IPS DF 4.7 (cell line): ENCODE measurements at regions not wholly inside any gene's neighbourhood (a gene's known extent, or its start where the extent isn't known, plus 50 kb on each side); places are given as distances from the start of the nearest gene placed in this dataset.

Experiments
- DNase-seq: peaks from one replicate; pipeline ENCODE4 v3.0.0-alpha.2; 2013; ENCODE audit warnings: low spot score; ENCODE audit errors: extremely low read depth

DNA sequence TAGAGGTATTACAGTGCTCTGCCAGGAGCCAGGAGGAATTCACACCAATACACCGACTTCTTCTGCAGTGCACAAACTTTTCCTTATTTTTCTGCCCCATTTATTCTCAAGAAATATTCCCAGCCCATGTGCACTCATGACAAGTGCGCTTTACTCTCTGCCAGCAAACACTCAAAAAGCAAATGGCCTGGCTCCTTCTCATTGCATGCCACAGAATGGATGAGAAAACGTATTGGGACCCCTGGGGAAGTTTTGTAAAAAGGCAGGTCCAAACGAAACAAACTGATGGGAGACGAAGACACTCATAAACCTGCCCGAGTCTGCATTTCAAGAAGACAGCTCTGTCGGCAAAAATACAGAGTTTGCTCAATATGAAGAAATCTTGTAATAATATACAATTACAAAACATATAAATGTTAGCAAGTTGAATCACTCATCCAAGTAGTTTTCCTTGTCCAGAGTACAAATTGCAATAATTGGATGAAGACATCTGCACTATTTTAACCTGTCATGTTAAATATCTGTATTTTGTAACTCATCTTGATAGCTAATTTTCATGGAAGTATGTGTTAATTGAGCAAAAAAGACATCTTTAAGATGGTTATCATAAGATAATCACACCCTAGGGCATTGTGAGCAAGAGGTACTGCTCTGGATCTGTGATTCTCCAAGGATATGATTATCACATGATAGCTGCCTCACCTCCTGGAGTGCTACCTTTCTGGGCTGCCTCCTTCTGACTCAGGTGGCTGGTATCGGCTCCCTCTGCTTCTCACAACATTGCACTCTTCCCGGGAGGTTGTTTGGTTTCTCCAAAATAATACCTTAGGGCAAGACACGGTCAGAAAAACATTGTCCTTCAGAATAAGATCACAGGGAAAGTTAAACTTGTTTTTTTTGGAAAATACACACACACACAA, 260.8 kb upstream of the G2E3 start:
- no peak for DNase-seq

DNA sequence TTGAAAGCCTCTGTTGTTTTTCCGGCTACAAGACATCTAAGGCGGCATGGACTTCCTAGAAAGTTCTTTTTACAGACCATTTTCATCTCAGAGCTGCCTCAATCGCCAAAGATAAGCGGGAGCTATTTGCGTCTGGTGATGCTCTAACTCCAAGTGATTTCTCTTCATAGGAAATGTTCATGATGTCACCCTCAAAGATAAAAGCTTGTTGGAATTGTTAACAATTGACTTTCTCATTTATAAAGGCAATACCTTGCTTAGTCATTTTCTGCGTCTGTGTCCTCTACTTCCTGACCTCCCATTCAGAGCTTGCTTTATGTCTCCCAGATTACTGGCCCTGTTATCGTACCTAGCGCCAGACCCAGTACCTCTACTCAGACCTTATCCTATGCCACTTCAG, 259.0 kb upstream of the G2E3 start:
- no peak for DNase-seq

DNA sequence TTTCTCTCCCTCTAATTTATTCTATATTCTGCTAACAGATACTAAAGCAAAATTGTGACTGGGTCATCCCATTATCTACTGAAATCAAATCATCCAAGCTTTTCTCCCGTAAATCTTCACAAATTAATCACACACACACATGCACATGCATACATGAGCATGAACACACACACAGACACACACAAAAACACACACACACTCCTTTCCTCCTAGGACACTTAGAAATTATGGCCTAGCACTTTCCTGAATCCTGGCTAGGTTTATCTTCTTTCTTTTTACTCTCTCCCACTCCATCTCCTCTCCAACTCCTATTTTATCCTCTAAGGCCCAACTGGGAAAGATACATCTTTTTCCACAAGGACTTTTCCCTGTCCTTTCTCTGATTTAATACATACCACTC, 255.6 kb upstream of the G2E3 start:
- DNase-seq: no peak

DNA sequence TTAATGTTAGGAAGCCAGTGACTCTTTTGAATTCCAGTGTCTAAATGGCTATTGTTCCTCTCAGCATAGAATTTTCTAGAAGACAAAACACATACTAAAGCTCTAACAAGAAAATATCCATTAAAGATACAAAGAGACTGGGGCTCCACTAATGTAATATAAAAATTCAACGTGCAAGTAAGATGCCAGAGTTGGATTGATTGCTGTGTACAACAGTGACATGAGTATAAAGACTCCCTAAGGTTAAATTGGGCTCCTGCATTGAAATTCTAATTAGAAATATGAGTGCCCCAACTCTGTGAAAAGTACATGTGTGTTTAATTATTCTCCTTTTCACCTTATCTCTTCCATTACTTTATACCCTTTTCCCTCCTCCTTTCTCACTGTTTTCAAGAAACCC, 253.6 kb upstream of the G2E3 start:
- DNase-seq: no peak

DNA sequence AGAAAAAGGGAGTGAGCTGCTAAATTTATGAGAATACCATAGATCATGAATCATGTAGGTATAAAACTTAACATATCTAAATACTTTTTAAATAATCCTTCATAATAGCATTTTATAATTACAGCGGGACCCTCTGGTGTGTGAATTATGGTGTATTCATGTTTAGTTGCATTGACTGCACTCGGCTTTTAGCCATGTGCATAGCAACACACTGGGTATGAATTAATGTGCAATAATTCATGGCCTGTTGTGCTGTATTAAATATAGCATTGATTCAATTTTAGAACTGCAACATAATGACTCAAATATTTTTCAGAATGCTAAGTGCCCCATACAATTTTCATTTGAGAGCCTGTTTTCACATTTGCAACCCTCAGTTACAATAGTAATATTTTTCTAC, 249.6 kb upstream of the G2E3 start:
- DNase-seq: no peak

DNA sequence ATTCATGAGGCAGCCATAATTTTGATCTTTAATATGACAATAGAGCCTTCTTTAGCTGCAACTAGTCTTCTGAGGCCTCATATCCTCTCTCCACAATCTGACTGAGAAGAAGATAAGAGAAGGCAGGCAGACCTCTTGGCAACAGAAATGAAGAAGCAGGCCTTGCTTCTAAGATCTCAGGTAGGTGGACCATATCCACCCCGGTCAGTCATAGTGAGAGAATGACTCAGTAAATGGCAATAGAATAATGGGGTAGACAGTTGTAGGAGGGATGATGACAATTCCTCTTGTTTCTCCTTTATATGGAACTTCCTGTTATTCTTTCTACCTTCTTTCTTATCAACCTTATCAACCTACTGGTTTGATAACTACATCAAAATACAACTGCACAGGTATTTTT, 246.7 kb upstream of the G2E3 start:
- DNase-seq: no peak

DNA sequence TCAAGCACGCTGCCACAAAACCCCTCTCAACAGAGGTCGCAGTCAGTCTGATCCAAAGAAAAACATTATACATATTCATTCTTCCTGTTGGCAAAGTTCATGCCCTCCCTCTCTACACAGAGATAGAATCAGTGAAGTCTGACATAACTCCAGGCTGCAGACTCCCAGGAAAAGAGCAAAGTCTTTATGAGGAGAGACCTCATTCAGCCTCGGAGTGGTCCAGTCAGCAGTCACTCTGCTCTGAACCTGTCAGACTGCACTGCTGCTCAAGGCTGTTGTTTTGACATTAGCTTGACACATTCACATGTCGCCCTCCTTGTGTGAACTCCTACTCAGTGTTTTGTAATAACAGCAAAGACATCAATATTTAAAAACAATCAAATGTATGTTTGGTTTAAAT, 241.2 kb upstream of the G2E3 start:
- DNase-seq: no peak

DNA sequence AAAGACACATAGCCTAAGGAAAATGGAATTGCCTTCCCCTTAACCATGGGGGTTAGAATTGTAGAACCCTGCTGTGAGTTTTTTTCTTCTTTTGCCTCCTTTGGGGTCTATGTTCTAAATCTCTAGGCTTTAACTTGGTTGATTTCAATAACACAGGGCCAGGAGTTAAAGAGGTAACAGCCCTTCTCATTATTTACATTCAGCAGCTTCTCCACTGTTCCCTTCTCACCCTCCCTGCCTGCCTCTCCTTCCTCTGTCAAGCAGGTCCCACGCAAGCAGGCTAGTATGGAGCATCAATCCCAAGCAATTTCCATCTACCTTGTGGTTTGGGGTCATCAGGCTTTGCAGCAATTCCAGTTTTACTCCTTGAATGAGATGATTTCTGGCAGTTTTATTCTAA, 236.1 kb upstream of the G2E3 start:
- no peak for DNase-seq

DNA sequence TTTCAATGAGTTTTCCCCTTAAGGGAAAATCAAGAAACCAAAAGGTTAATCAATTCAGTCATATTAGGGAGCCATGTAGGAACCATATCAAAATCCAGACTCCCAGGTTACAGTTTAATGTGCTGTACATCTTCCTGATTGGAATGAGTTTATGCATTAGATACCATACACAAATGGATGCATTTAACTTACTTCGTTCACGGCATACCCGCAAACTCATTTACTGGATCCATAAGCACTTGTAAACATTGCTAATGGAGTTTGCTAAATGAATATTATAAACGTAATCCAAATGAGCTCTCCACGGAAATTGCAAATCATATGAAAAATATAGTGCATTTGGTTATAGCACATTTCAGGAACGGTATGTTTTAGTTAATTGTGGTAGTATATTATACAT, 228.9 kb upstream of the G2E3 start:
- no peak for DNase-seq

DNA sequence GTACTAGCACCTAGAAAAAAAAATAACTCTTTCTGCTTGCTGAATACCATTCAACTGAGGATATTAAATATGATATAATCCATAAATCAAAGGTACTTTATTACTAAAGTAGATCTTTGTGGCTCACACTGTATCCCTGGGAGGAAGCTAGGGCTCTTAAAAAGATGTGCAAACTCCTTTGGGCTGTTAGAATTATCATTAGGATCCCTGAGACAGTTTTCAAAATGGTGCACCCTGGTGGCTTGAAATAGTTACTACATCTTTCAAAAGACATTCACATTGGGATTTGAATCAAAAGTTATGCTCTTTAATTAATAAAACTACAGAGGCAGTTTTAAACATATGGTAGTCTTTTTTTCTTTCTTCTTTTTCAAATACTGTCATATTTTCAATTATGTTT, 228.5 kb upstream of the G2E3 start:
- DNase-seq: no peak

DNA sequence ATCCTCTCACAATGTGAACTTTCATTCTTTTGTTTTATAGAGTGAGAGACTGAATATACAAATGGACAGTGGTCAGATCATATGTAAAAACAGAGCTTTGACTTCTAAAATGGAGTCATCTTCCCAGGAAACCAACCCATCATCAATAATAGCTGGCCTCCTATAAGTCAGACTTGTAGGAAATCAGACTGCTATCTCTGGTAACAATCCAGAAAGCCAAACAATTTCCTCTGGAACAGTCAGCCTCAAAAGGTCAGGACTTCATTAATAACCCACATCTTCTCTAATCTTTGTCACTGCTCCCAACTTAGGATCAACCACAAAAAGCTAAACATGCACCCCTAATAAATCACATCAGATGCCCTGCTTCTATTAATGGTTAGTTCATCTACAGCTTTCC, 227.9 kb upstream of the G2E3 start:
- DNase-seq: no peak

DNA sequence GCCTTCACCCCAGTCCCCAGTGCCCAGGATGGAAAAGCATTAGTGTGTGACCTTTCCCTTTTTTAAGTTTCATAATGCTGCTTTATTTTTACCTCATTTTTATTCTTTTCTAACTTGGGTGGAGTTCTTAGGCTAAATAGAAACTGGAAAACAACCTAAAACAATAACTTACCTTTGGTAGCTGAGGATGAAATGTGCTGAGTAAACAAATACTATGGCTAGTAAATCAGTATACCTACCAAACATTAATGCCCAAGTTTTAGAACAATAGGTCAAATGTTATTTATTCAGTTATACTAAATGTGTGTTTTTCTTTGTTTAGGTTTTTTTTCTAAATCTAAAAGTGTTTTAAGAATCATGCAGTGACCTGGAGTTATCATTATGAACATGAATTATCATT, 226.6 kb upstream of the G2E3 start:
- DNase-seq: no peak

DNA sequence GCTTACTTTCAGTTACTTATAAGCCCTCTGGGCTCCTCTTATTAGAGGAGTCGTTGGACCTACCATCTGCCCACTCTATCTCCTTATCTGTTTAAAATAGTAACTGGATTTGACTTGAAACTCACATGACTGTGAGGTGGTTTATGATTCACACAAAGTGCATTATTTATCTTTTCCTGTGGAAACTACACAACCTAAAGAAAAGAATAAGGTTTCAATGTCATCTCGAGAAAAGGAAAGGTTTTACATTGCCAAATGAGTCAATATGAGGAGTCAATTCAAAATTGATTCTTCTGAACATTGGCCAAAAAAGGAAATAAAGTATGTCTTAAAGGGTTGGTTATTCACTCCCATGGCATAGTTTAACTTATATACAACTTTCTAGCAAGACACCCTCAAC, 225.0 kb upstream of the G2E3 start:
- DNase-seq: no peak

DNA sequence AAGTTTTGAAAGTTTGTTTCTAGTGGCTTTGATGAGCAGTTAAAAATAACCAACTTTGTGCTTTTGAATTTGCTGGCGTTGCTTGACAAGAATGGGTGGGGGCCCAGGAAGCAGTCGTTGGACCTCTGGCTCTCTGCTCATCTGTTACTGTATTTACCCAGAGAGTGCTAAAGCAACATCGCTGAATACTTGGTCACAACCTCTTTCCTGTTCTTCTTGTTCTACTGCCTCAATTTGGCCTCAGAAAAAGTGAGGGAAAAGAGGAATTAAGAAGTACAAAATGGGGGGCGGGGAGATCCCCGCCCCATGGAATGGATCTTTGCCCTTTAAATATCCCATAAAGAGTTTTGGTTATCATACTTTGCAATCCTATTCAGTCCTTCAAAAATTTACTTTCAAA, 221.5 kb upstream of the G2E3 start:
- DNase-seq: no peak

DNA sequence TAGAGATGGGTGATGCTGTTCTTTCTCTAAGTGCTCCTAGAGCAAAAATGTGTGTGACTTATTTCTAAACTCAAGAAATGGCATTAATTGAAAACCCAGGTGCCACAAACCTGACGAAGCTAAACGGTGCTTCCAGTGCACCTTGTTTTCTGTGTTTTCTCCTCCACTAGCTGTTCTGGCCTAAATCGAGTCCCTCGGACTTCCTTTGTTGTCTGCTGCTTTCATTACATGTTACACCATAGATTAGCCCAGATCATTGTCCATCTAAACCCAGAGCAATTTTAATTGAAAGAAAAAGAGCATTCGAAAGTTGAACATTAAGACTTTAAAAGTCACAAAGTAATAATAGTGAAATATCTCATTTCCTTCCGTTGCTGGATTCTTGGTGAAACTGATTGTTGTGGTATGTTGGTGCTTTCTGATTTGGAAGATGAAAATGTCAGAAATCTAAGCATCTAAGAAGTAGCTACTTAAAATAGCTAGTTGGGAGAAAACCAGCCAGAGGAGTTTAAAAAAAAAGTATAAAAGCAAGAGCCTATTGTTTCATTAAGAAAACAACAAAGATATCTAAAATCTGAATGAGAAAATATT, 219.6 kb upstream of the G2E3 start:
- no peak for DNase-seq

DNA sequence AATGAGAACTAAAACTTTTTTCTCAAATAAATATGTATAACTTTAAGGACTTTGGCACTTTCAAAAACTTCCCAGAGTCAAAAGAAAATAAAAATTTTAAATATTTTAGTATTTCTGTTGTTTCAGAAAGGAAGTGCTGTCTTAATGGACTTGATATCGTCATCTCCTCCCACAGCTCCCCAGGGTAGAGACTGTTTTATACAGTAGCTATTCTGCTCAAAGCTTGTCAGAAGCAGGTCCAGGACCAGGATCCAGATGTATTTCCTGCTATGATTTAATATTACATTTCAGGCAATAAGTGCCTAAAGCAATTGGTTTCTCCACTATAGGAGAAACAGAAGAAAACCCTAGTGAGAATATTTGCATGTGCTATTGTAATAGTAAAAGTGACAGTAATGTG, 218.5 kb upstream of the G2E3 start:
- no peak for DNase-seq

DNA sequence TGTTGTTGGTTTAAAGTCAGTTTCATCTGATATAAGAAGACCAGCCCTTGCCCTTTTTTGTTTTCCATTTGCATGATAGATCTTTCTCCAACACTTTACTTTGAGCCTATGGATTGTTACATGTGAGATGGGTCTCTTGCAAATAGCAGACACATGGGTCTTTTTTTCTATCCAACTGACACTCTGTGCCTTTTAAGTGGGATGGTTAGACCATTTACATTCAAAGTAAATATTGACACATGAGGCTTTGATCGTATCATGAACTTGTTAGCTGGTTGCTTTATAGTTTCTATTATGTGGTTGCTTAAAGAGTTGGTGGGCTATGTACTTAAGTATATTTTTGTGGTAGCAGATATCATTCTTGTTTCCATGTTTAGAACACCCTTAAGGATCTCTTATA, 213.4 kb upstream of the G2E3 start:
- DNase-seq: no peak

DNA sequence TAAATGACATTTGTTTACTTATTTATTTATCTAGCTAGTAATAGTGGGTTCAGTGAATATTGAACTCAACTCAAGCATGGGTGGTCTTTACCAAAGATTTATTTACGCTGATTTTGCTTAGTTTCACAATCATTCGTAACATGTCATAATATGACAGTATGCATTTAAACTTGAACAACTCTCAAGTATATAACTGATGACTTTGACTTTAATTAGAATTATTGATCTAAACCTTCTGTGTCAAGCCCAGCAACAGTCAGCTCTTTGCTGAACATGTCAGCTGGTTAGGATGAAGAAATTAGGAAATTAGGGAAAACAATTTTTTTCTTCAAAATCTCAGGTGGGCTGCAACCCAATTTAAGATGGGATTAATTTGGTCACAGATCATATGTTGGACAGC, 210.5 kb upstream of the G2E3 start:
- no peak for DNase-seq

DNA sequence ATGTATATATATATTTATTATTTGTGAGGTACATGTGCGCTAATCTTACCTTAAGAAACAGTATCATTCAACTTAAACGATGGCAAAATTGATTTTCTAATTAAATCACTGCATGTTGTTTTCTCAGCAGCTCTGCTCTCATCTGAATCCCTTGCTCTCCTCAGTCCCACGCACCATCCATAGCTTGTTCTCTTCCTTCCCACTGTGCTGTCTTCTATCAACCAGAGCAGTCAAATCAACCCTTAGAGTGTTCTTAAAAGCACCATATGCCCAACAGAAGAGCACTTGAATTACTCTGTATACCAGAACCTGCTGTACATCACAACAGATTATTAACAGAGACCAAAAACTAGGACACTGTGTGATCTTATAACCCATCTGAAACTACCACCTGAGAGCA, 209.4 kb upstream of the G2E3 start:
- DNase-seq: no peak

DNA sequence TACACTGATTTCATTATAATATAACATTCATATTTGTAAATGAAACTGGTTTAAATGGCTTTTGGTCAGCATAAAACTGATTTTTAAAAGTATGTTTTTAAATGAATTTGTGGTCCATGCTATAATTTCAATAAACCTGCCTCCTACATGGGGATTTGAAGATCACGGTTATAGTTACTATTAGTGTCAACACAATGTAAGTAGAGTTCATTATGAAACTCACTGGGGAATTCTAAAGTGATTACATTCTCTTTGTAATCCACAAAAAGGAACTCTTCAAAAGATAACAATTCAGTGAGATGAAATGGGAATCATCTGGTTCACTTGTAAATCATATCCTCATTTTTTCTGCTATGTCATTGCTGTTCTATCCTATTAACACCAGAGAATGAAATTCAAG, 204.5 kb upstream of the G2E3 start:
- DNase-seq: no peak

DNA sequence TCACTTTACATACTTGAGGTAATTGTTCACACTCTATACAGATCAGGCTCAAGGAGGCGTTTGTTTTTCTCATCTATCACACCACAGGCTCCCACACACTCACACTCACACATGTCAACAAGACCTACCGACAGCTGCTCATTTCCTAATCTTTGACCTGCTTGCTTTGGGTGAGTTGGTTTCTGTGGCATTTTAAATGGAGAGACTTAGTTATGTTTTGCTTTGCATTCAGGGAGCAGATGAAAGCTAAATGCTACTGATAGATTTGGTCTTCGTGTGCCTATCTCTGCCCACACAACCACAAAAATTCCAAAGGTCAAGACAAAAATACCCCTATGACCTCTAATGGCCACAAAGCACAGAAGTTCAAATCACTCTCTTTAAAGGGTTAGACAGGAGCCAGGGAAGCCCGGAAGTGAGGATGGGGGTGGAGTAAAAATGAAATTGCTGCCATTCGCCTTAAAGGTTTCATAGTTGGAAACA, 203.5 kb upstream of the G2E3 start:
- DNase-seq: no peak

DNA sequence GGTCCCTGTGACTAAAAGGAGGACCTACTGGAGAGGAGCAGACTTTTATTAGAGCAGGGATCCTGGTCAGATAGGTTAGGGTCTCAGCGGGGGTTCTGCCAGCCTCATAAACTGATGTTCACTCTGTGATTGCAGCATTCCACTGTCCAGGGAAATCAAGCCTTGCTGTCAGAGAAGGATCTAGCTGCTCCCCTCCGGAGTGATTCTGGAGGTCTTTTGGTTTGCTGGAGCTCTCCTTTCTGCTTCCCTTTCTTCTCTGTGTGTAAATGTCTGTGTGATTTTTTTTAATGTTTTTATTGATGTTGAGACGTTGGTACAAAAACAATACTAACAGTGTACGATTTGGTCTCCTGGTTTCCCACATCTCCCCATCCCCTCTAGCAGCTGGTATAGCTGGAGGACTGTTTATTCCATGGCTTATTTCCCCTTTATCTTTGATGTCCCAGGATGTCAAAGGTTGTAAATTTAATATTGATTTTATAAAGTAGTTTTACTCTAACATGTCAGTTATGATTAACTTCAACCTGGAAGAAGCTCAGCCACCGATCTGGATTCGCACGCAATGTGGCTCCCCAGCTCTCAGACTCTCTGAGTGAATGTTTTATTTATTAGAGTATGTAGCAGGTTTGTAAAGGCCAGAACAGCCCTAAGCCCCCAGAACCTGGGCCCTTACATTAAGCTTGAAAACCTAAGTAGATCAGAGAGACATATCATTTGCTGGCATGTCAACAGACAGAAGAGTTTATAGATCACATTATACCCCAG, 202.3 kb upstream of the G2E3 start:
- no peak for DNase-seq
